WERI-Rb-1 (cell line): ENCODE measurements at regions not wholly inside any gene's neighbourhood (a gene's known extent, or its start where the extent isn't known, plus 50 kb on each side); places are given as distances from the start of the nearest gene placed in this dataset.

Experiments used
- DNase-seq: peaks from one replicate; pipeline ENCODE4 v3.0.0-alpha.2; 2020
- H3K27ac ChIP-seq: fragments of 250-450 bp; sonication (Bioruptor Pico); 2 replicates; pipeline ENCODE4 v1.5.1; 2020; ENCODE audit warnings: mild to moderate bottlenecking, moderate library complexity
- H3K27me3 ChIP-seq: fragments of 250-450 bp; sonication (Bioruptor Pico); 2 replicates; pipeline ENCODE4 v1.5.1; 2021; ENCODE audit warnings: mild to moderate bottlenecking, low read depth, moderate library complexity; ENCODE audit not compliant: insufficient read depth, severe bottlenecking
- H3K36me3 ChIP-seq: fragments of 250-450 bp; sonication (Bioruptor Pico); 2 replicates; pipeline ENCODE4 v1.5.1; 2020; ENCODE audit warnings: mild to moderate bottlenecking, moderate library complexity
- H3K4me3 ChIP-seq: 2 replicates; pipeline ENCODE4 v1.5.1; 2011; ENCODE audit warnings: low read depth, mild to moderate bottlenecking, control low read depth, low read length
- H3K9me3 ChIP-seq: fragments of 250-450 bp; sonication (Bioruptor Pico); 2 replicates; pipeline ENCODE4 v1.5.1; 2021; ENCODE audit warnings: mild to moderate bottlenecking, moderate library complexity; ENCODE audit not compliant: severe bottlenecking
- CTCF ChIP-seq: IDR thresholded peaks from 2 replicates; pipeline ENCODE4 v1.5.1; 2011; ENCODE audit warnings: low read depth, mild to moderate bottlenecking, control low read depth, inconsistent platforms, low read length

DNA sequence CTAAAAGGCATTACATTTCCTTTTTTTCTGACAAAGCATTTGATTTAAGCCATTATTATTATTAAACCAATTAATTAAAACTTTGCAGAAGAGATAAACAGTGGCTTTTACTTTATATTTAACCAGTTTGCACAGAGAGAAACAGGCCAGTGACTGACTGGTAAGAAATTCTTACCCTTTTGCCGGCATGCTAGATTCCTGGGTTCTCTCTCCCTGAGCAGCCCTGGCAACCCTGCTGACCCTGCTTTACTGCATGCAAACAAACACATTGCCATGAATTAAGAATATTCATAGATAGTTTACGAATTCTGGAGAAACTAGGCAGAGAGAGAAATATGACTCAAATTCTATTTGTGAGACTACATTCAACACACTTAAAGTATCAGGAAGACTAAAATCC is 1381.4 kb upstream of the IGFBP7 start:
- Histone ChIP-seq H3K36me3 (no peaks in the 10 kb centered on the region), H3K27me3 (no peaks in the 10 kb centered on the region), H3K9me3 (no peaks in the 10 kb centered on the region), H3K27ac (no peak overlapping the region), H3K4me3 (no peak overlapping the region)
- no peak for TF ChIP-seq CTCF
- no peak for DNase-seq

GRCh38 chr4:58477950-58478349 is 1367.8 kb upstream of the IGFBP7 start:
- DNase-seq: no peak
- Histone ChIP-seq H3K36me3 (no peaks in the 10 kb centered on the region), H3K27me3 (no peaks in the 10 kb centered on the region), H3K4me3 (no peak overlapping the region), H3K9me3 (no peaks in the 10 kb centered on the region), H3K27ac (no peak overlapping the region)
- TF ChIP-seq CTCF: no peak

DNA sequence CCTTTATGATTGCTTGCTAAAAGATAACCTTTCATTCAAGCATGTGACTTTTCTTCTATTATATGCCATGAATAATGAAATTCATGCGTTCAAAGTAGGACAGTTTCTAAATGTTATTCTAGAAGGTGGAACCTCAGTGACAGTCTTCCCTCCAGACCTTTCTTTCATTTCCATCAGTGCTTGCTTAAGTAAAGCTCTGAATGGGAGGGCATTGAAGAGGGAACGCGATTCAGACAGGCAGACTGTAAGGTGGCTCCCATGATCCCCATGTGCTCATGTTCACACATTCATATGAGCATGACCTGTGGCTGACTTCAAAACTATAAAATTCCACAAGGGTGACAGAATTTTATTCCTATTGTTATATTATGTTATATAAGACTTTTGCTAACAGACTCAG is 1367.3 kb upstream of the IGFBP7 start:
- DNase-seq: no peak
- Histone ChIP-seq H3K36me3 (no peaks in the 10 kb centered on the region), H3K4me3 (no peak overlapping the region), H3K27me3 (no peaks in the 10 kb centered on the region), H3K27ac (no peak overlapping the region), H3K9me3 (no peaks in the 10 kb centered on the region)
- TF ChIP-seq CTCF: no peak

DNA sequence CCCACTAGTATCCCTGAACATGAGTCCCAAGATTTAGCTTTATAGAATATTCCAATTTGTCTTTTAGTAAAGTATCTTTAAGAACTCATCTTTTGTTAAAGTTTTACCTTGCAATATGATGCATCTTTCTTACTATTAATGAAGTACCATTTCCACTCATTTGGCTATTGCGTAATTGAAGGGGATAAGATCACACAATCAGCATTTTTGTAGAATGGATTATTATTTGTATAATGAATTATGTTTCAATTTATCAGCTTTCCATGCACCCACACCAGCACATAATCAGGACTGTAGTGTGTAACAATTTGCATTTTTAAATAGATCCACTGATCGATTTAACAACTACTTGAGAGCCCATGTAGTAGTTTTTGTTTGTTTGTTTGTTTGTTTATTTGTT is 1364.9 kb upstream of the IGFBP7 start:
- no peak overlapping the region for H3K4me3 ChIP-seq
- DNase-seq: no peak
- H3K27ac ChIP-seq: no peak overlapping the region
- TF ChIP-seq CTCF: no peak
- no peaks in the 10 kb centered on the region for H3K9me3 ChIP-seq
- no peaks in the 10 kb centered on the region for H3K36me3 ChIP-seq
- no peaks in the 10 kb centered on the region for H3K27me3 ChIP-seq

GRCh38 chr4:58465031-58465430 is 1354.8 kb upstream of the IGFBP7 start:
- no peak overlapping the region for H3K27ac ChIP-seq
- peaks cover 5% of the 10 kb centered on the region for H3K9me3 ChIP-seq
- no peak for DNase-seq
- TF ChIP-seq CTCF: no peak
- H3K4me3 ChIP-seq: no peak overlapping the region
- H3K27me3 ChIP-seq: no peaks in the 10 kb centered on the region
- H3K36me3 ChIP-seq: no peaks in the 10 kb centered on the region

- H3K9me3 ChIP-seq: no peaks in the 10 kb centered on the region
- TF ChIP-seq CTCF: no peak
These were observed 1346.7 kb upstream of the IGFBP7 start for GRCh38 chr4:58456727-58457384.

More at GRCh38 chr4:58456727-58457384, 1346.7 kb upstream of the IGFBP7 start:
- no peak overlapping the region for H3K27ac ChIP-seq
- H3K4me3 ChIP-seq: no peak overlapping the region
- no peak for DNase-seq
- no peaks in the 10 kb centered on the region for H3K27me3 ChIP-seq
- no peaks in the 10 kb centered on the region for H3K36me3 ChIP-seq
